PC-9 (cell line): ENCODE measurements at regions not wholly inside any gene's neighbourhood (a gene's known extent, or its start where the extent isn't known, plus 50 kb on each side); places are given as distances from the start of the nearest gene placed in this dataset.
"Not testable (repeated sequence)": the region's sequence is repeated elsewhere in the genome, so short reads cannot be mapped to it uniquely, and the experiment has no call there.

Experiments
- BruUV-seq: library from RNA; stranded (reverse); fragments of 400-500 nt; replicated peaks from 2 replicates; lab custom pipeline; 2021; lab: Mats Ljungman, UMichigan
- CTCF ChIA-PET: fragments of 300-600 bp; sonication (Branson Sonifier 250); formaldehyde crosslinking; loops from one replicate; lab custom pipeline; 2022; ENCODE audit warnings: antibody characterized with exemption; lab: Charles Lee
- POLR2A ChIA-PET: fragments of 300-600 bp; sonication (Branson Sonifier 250); formaldehyde crosslinking; loops from one replicate; lab custom pipeline; 2022; ENCODE audit warnings: antibody characterized with exemption; ENCODE audit not compliant: unreplicated experiment; lab: Charles Lee
- DNase-seq, 2 experiments: peaks; one replicate each; pipeline versions ENCODE4 v3.0.0 to v3.0.0-alpha.2; 2015 to 2022; ENCODE audit warnings: mixed read lengths in 1 of 2
- H2AFZ ChIP-seq: fragments of 200-600 bp; sonication (generic); 2 replicates; pipeline ENCODE4 v1.8.1; 2017; ENCODE audit warnings: antibody characterized with exemption
- H3F3A ChIP-seq: fragments of 200-600 bp; sonication (generic); 2 replicates; pipeline ENCODE4 v1.8.1; 2017; ENCODE audit warnings: antibody characterized with exemption, mild to moderate bottlenecking, low read depth; ENCODE audit not compliant: insufficient read depth
- H3K27ac ChIP-seq: fragments of 200-600 bp; sonication (generic); 2 replicates; pipeline ENCODE4 v1.6.1; 2016; ENCODE audit warnings: mixed run types
- H3K27me3 ChIP-seq: fragments of 200-600 bp; sonication (generic); 2 replicates; pipeline ENCODE4 v1.6.1; 2016; ENCODE audit warnings: low read depth, mixed run types; ENCODE audit not compliant: insufficient read depth
- H3K36me3 ChIP-seq: fragments of 200-600 bp; sonication (generic); 2 replicates; pipeline ENCODE4 v1.6.1; 2016; ENCODE audit warnings: low read depth, mixed run types
- H3K4me1 ChIP-seq: fragments of 200-600 bp; sonication (generic); replicated peaks from 2 replicates; pipeline ENCODE4 v1.6.1; 2016; ENCODE audit warnings: mixed run types; ENCODE audit not compliant: insufficient read depth
- H3K4me2 ChIP-seq: fragments of 200-600 bp; sonication (generic); 2 replicates; pipeline ENCODE4 v1.6.1; 2017; ENCODE audit warnings: mixed run types
- H3K4me3 ChIP-seq: fragments of 200-600 bp; sonication (generic); 2 replicates; pipeline ENCODE4 v1.6.1; 2016; ENCODE audit warnings: mixed run types
- H3K79me2 ChIP-seq: fragments of 200-600 bp; sonication (generic); 2 replicates; pipeline ENCODE4 v1.6.1; 2017; ENCODE audit warnings: low read depth, mixed run types
- H3K9me2 ChIP-seq: fragments of 200-600 bp; sonication (generic); 2 replicates; pipeline ENCODE4 v1.8.1; 2017; ENCODE audit warnings: mild to moderate bottlenecking; ENCODE audit not compliant: insufficient read depth
- H3K9me3 ChIP-seq: fragments of 200-600 bp; sonication (generic); 2 replicates; pipeline ENCODE4 v1.8.1; 2016; ENCODE audit warnings: low read depth; ENCODE audit not compliant: insufficient read depth
- H4K20me1 ChIP-seq: fragments of 200-600 bp; sonication (generic); 2 replicates; pipeline ENCODE4 v1.8.1; 2017; ENCODE audit not compliant: insufficient read depth
- intact Hi-C: fragments of 100-400 bp; cut with micrococcal nuclease; formaldehyde crosslinking; loops from one replicate; pipeline ENCODE4 v1.10.0; 2022; ENCODE audit not compliant: unreplicated experiment
- TF ChIP-seq, protein P1 (sequence below): fragments of 200-600 bp; sonication (generic); conservative IDR thresholded peaks from 2 replicates; pipeline ENCODE4 v1.6.1; 2017; ENCODE audit warnings: mixed run types, antibody characterized with exemption, mild to moderate bottlenecking, moderate library complexity

DNA sequence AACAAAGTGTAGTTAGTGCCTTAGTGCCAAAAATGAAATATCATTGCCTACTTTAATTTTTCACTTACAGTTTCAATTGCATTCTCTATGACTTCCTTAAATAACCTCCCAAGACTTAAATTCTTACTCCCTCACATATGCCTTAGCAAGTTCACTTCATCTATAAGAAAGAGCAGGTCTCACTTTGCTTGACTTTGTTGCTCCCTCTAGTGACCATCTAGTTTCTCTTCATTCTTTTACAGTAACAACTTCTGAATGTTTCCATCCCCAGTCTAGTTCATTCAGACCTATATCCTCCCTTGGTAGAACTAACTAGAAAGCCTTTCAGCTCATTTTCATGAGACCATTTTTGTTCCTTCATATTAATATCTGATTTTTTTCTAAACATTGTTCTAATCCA lies 2377.6 kb downstream of the EPHA3 start:
- H3K4me3 ChIP-seq, intact Hi-C loops, BruUV-seq, H2AFZ ChIP-seq, H3K4me1 ChIP-seq, CTCF ChIA-PET, H3F3A ChIP-seq, H3K27me3 ChIP-seq, POLR2A ChIA-PET, H3K79me2 ChIP-seq, H3K9me2 ChIP-seq, DNase-seq, H3K36me3 ChIP-seq, H3K4me2 ChIP-seq, H4K20me1 ChIP-seq, H3K9me3 ChIP-seq, H3K27ac ChIP-seq: not testable (repeated sequence)
- TF ChIP-seq, protein P1, sequence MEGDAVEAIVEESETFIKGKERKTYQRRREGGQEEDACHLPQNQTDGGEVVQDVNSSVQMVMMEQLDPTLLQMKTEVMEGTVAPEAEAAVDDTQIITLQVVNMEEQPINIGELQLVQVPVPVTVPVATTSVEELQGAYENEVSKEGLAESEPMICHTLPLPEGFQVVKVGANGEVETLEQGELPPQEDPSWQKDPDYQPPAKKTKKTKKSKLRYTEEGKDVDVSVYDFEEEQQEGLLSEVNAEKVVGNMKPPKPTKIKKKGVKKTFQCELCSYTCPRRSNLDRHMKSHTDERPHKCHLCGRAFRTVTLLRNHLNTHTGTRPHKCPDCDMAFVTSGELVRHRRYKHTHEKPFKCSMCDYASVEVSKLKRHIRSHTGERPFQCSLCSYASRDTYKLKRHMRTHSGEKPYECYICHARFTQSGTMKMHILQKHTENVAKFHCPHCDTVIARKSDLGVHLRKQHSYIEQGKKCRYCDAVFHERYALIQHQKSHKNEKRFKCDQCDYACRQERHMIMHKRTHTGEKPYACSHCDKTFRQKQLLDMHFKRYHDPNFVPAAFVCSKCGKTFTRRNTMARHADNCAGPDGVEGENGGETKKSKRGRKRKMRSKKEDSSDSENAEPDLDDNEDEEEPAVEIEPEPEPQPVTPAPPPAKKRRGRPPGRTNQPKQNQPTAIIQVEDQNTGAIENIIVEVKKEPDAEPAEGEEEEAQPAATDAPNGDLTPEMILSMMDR, result peak; percentile 35; the same call in 1 of the 2 replicates

DNA sequence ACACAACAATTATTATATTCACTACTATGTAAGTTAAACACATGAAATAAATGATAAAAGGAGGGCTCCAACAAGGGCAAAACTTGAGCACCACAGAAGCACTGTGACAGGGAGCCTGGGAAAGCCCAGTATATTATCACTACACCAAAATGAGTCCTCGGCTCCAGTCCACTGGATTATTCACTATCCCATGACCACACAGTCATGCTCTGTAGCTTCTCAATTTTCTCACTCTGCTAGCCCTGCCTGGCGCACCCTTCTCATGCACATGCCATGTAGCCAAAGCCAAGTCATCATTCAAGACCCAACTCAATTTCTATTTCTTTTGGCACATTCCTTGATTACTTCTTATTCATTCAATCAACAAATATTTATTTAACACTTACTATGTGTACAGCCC lies 2378.5 kb downstream of the EPHA3 start:
- POLR2A ChIA-PET, H3K4me3 ChIP-seq, H3K36me3 ChIP-seq, H3K27ac ChIP-seq, H4K20me1 ChIP-seq, H3K4me1 ChIP-seq, BruUV-seq, H3K9me3 ChIP-seq, H3K9me2 ChIP-seq, CTCF ChIA-PET, DNase-seq, intact Hi-C loops, H2AFZ ChIP-seq, H3F3A ChIP-seq, H3K4me2 ChIP-seq, H3K27me3 ChIP-seq, H3K79me2 ChIP-seq: not testable (repeated sequence)

DNA sequence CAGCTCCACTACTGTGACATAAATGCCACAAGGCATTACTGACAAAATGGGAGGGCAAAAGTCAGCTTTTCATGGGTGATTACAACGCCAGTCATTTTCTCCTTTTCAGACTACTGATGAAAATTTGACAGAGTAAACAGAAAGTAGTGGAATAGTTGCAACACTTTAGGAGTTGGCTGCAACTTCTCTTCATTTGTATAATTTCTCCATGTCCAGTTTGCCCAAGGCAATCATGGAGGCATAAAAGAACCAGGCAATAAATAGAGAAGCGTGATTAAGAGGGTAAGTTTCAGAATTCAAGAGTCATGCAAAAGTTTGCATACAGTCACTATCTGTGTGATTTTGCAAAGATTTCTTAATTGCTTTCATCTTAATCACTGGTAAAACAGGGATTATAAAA lies 2390.3 kb downstream of the EPHA3 start:
- H3K4me2 ChIP-seq, H3F3A ChIP-seq, H3K9me2 ChIP-seq, H3K27me3 ChIP-seq, H3K4me1 ChIP-seq, intact Hi-C loops, CTCF ChIA-PET, H3K36me3 ChIP-seq, H3K4me3 ChIP-seq, H4K20me1 ChIP-seq, H2AFZ ChIP-seq, H3K9me3 ChIP-seq, H3K27ac ChIP-seq, DNase-seq, H3K79me2 ChIP-seq, BruUV-seq, POLR2A ChIA-PET: not testable (repeated sequence)

DNA sequence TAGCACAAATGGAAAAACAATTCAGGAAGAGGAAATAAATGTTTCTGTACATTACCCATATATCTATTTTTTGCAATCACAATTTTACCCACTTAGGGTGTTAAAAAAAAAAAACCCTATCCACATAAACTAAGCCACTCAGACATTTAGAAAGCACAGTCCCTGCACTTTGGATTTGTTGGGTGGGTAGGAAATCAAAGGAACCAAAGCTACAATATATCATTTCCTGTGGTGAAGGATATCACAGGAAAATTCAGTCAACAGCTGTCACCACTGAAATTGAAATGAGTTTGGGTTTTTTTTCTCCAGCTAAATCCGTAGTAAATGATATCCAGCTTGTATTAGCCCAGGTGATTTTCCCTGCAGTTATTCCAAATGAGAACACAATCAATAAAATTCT lies 2392.4 kb downstream of the EPHA3 start:
- H3K27me3 ChIP-seq, H3K9me2 ChIP-seq, H3K36me3 ChIP-seq, H3F3A ChIP-seq, H3K9me3 ChIP-seq, H3K27ac ChIP-seq, H4K20me1 ChIP-seq, H2AFZ ChIP-seq, intact Hi-C loops, CTCF ChIA-PET, H3K79me2 ChIP-seq, H3K4me3 ChIP-seq, H3K4me1 ChIP-seq, POLR2A ChIA-PET, BruUV-seq, H3K4me2 ChIP-seq, DNase-seq: not testable (repeated sequence)

DNA sequence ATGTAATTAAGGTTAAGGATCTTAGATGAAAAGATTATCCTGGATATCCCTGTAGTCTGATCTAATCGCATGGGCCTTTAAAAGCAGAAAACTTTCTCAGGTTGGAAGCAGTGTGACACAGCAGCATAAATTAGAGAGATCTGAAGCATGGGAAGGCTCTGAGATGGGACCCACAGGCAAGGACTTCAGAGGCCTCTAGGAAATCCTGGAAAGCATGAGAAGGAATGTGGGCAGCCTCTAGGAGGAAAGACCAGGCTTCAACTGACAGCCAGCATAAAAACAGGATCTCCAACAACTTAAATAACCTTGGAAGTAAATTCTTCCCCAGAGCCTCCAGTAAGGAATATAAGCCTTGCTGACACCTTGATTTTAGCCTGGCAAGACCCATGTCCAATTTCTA lies 2397.5 kb downstream of the EPHA3 start:
- H3K79me2 ChIP-seq, H3K9me2 ChIP-seq, H3K27me3 ChIP-seq, intact Hi-C loops, H3K4me3 ChIP-seq, H3K4me1 ChIP-seq, H4K20me1 ChIP-seq, H3K4me2 ChIP-seq, H3K36me3 ChIP-seq, POLR2A ChIA-PET, DNase-seq, H3K9me3 ChIP-seq, H2AFZ ChIP-seq, CTCF ChIA-PET, H3F3A ChIP-seq, BruUV-seq, H3K27ac ChIP-seq: not testable (repeated sequence)
